C4-2B (cell line): ENCODE measurements at regions not wholly inside any gene's neighbourhood (a gene's known extent, or its start where the extent isn't known, plus 50 kb on each side); places are given as distances from the start of the nearest gene placed in this dataset.

Source experiments
- ZFX ChIP-seq: fragments of 450-650 bp; IDR thresholded peaks from 2 replicates; pipeline ENCODE4 v1.6.1; 2017
- TF ChIP-seq, protein P1 (sequence below): fragments of 450-650 bp; conservative IDR thresholded peaks from 2 replicates; pipeline ENCODE4 v1.5.1; 2017; ENCODE audit warnings: mild to moderate bottlenecking

DNA sequence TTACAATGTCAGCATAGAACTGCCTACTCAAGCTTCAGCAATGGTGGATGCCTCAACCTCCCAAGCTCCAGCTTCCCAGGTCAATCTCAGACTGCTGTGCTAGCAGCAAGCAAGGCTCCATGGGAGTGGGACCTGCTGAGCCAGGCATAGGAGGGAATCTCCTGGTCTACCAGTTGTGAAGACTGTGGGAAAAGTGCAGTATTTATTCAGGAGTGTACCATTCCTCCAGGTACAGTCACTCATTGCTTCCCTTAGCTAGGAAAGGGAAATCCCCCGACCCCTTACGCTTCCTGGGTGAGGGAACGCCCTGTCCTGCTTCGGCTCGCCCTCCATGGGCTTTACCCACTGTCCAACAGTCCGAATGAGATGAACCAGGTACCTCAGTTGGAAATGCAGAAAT is 130.3 kb downstream of the ADCYAP1 start:
- TF ChIP-seq, protein P1, sequence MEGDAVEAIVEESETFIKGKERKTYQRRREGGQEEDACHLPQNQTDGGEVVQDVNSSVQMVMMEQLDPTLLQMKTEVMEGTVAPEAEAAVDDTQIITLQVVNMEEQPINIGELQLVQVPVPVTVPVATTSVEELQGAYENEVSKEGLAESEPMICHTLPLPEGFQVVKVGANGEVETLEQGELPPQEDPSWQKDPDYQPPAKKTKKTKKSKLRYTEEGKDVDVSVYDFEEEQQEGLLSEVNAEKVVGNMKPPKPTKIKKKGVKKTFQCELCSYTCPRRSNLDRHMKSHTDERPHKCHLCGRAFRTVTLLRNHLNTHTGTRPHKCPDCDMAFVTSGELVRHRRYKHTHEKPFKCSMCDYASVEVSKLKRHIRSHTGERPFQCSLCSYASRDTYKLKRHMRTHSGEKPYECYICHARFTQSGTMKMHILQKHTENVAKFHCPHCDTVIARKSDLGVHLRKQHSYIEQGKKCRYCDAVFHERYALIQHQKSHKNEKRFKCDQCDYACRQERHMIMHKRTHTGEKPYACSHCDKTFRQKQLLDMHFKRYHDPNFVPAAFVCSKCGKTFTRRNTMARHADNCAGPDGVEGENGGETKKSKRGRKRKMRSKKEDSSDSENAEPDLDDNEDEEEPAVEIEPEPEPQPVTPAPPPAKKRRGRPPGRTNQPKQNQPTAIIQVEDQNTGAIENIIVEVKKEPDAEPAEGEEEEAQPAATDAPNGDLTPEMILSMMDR, result no peak
- TF ChIP-seq ZFX, result no peak
